ENCODE measurements at regions not wholly inside any gene's neighbourhood (a gene's known extent, or its start where the extent isn't known, plus 50 kb on each side); places are given as distances from the start of the nearest gene placed in this dataset.

DNA sequence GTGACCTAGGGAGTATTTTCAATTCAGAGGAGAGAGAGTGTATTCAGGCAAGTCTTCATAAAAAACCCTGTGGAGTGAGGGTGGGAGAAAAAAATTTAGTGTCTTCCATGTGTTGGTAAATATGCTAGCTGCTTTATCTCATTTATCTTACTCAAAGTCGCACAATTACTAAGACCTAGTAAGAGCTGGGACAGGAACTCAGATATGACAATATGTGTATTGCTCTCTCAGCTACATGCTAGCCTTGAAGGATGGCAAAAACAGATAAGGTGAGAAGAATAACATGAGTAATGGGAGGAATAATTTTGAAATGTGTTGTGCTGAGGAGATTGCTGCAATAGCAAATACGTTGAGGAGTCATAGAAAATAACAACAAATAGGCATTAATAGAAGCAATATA lies 458.6 kb downstream of the SH2D1A start (continued):
- TF ChIP-seq, protein P1, sequence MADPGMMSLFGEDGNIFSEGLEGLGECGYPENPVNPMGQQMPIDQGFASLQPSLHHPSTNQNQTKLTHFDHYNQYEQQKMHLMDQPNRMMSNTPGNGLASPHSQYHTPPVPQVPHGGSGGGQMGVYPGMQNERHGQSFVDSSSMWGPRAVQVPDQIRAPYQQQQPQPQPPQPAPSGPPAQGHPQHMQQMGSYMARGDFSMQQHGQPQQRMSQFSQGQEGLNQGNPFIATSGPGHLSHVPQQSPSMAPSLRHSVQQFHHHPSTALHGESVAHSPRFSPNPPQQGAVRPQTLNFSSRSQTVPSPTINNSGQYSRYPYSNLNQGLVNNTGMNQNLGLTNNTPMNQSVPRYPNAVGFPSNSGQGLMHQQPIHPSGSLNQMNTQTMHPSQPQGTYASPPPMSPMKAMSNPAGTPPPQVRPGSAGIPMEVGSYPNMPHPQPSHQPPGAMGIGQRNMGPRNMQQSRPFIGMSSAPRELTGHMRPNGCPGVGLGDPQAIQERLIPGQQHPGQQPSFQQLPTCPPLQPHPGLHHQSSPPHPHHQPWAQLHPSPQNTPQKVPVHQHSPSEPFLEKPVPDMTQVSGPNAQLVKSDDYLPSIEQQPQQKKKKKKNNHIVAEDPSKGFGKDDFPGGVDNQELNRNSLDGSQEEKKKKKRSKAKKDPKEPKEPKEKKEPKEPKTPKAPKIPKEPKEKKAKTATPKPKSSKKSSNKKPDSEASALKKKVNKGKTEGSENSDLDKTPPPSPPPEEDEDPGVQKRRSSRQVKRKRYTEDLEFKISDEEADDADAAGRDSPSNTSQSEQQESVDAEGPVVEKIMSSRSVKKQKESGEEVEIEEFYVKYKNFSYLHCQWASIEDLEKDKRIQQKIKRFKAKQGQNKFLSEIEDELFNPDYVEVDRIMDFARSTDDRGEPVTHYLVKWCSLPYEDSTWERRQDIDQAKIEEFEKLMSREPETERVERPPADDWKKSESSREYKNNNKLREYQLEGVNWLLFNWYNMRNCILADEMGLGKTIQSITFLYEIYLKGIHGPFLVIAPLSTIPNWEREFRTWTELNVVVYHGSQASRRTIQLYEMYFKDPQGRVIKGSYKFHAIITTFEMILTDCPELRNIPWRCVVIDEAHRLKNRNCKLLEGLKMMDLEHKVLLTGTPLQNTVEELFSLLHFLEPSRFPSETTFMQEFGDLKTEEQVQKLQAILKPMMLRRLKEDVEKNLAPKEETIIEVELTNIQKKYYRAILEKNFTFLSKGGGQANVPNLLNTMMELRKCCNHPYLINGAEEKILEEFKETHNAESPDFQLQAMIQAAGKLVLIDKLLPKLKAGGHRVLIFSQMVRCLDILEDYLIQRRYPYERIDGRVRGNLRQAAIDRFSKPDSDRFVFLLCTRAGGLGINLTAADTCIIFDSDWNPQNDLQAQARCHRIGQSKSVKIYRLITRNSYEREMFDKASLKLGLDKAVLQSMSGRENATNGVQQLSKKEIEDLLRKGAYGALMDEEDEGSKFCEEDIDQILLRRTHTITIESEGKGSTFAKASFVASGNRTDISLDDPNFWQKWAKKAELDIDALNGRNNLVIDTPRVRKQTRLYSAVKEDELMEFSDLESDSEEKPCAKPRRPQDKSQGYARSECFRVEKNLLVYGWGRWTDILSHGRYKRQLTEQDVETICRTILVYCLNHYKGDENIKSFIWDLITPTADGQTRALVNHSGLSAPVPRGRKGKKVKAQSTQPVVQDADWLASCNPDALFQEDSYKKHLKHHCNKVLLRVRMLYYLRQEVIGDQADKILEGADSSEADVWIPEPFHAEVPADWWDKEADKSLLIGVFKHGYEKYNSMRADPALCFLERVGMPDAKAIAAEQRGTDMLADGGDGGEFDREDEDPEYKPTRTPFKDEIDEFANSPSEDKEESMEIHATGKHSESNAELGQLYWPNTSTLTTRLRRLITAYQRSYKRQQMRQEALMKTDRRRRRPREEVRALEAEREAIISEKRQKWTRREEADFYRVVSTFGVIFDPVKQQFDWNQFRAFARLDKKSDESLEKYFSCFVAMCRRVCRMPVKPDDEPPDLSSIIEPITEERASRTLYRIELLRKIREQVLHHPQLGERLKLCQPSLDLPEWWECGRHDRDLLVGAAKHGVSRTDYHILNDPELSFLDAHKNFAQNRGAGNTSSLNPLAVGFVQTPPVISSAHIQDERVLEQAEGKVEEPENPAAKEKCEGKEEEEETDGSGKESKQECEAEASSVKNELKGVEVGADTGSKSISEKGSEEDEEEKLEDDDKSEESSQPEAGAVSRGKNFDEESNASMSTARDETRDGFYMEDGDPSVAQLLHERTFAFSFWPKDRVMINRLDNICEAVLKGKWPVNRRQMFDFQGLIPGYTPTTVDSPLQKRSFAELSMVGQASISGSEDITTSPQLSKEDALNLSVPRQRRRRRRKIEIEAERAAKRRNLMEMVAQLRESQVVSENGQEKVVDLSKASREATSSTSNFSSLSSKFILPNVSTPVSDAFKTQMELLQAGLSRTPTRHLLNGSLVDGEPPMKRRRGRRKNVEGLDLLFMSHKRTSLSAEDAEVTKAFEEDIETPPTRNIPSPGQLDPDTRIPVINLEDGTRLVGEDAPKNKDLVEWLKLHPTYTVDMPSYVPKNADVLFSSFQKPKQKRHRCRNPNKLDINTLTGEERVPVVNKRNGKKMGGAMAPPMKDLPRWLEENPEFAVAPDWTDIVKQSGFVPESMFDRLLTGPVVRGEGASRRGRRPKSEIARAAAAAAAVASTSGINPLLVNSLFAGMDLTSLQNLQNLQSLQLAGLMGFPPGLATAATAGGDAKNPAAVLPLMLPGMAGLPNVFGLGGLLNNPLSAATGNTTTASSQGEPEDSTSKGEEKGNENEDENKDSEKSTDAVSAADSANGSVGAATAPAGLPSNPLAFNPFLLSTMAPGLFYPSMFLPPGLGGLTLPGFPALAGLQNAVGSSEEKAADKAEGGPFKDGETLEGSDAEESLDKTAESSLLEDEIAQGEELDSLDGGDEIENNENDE (IDR thresholded peaks at IDR 0.05; ENCODE audit: insufficient replicate concordance, low read length): no peak
- TF ChIP-seq ASH2L (IDR thresholded peaks at IDR 0.05; ENCODE audit: low read length): no peak
- TF ChIP-seq SIRT6 (IDR thresholded peaks at IDR 0.05; ENCODE audit: low read length): no peak
- TF ChIP-seq RBBP5 (IDR thresholded peaks at IDR 0.05; ENCODE audit: borderline replicate concordance, low read depth, low read length): no peak
- no peak for TF ChIP-seq EZH2 (IDR thresholded peaks at IDR 0.05; ENCODE audit: low read depth, low read length, severe bottlenecking)
- TF ChIP-seq HDAC6 (IDR thresholded peaks at IDR 0.05; ENCODE audit: low read depth, low read length): no peak

Measured in H1 (cell line).